Heart left ventricle (tissue), 13 donors: ENCODE measurements at regions not wholly inside any gene's neighbourhood (a gene's known extent, or its start where the extent isn't known, plus 50 kb on each side); places are given as distances from the start of the nearest gene placed in this dataset.

ENCODE experiments used
- POLR2A ChIP-seq, 2 donors: fragments of 450-650 bp; IDR thresholded peaks; one replicate each; pipeline ENCODE4 v1.6.1; 2017; ENCODE audit warnings: antibody characterized with exemption in 2 of 2, mild to moderate bottlenecking in 2 of 2, moderate library complexity in 2 of 2
- TF ChIP-seq, protein P1 (sequence below), 12 donors: fragments of 200-600 bp; sonication (generic) in 4 of 12; IDR thresholded peaks; one replicate each; pipeline versions ENCODE4 v1.5.0 to v1.8.0; 2018 to 2022; ENCODE audit warnings: antibody characterized with exemption in 12 of 12, mild to moderate bottlenecking in 5 of 12
- donor health status: ischemic (EF 13 %, LVEDD 7.1; RV severe dilation, severe dysfunction).
- donor health status: DM: no; HTN: yes; CAD: no.
- donor health status: DM: no; HTN: no; CAD: no.
- donor health status: ischemic (EF 25% LVEDD 6.9; RV normal size, moderate dysfunction).
- donor health status: ischemic (EF 25% LVEDD 5.7; RV mildly dilated, moderate dysfunction).
- donor health status: ischemic (EF 35%, LVEDD 5.7; RV mildly dilated, moderate dysfunction).
- donor health status: nonischemic (EF 11% LVEDD 7.7; RV severe dilation, severe dysfunction).
- donor health status: DM: yes; HTN: yes; CAD: no.
- donor health status: PGD.
- donor health status: ischemic (EF 29% LVEDD 5.4; RV normal size, mild dysfunction).
- donor health status: nonischemic (EF 23%, LVEDD 6.1; RV moderate dilation, normal function).

DNA sequence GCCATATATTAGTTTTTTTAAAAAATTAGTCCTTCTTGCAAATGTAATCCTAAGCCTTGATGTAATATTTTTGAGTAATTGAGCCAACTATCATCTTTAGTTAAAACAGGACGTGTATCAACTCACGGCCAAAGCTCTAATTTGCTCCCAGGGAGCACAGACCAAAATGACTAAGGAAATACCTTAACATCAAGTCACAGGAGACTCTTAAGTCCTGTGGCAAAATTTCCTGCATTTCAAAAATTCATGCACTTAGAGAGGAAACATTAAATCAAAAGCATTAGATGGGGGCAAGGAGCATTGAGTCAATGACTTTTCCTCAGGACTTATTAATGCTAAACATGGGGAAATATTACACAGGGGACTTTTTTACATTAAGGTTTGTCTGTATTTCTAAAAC is 276.0 kb downstream of the MFSD1 start:
- TF ChIP-seq, protein P1, sequence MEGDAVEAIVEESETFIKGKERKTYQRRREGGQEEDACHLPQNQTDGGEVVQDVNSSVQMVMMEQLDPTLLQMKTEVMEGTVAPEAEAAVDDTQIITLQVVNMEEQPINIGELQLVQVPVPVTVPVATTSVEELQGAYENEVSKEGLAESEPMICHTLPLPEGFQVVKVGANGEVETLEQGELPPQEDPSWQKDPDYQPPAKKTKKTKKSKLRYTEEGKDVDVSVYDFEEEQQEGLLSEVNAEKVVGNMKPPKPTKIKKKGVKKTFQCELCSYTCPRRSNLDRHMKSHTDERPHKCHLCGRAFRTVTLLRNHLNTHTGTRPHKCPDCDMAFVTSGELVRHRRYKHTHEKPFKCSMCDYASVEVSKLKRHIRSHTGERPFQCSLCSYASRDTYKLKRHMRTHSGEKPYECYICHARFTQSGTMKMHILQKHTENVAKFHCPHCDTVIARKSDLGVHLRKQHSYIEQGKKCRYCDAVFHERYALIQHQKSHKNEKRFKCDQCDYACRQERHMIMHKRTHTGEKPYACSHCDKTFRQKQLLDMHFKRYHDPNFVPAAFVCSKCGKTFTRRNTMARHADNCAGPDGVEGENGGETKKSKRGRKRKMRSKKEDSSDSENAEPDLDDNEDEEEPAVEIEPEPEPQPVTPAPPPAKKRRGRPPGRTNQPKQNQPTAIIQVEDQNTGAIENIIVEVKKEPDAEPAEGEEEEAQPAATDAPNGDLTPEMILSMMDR (IDR thresholded peaks at IDR 0.05): no peak
- no peak for TF ChIP-seq POLR2A (IDR thresholded peaks at IDR 0.05)
